OCI-M1 (cell line): ENCODE measurements at regions not wholly inside any gene's neighbourhood (a gene's known extent, or its start where the extent isn't known, plus 50 kb on each side); places are given as distances from the start of the nearest gene placed in this dataset.

ENCODE experiments used
- DNase-seq: peaks from one replicate; lab custom pipeline; 2025; lab: John Stamatoyannopoulos, UW

DNA sequence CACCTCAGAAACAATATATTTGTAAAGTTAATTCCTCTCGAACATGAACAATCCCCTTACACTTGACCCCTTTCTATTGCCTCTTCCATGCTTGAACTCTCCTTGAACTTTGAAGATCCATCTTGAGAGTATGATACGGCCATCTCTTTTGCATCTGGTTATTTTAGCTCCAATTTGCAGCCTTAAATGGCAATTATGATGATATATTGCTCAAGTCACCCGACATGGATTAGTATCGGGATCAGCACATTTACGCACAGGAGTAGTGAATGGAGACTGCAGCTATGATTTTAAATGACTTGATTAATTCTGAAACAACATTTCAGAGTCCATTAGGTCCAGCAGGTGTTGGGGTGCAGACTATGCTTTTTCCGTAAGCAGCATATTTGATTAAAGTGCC, 143.8 kb upstream of the PAQR3 start:
- DNase-seq = no peak

DNA sequence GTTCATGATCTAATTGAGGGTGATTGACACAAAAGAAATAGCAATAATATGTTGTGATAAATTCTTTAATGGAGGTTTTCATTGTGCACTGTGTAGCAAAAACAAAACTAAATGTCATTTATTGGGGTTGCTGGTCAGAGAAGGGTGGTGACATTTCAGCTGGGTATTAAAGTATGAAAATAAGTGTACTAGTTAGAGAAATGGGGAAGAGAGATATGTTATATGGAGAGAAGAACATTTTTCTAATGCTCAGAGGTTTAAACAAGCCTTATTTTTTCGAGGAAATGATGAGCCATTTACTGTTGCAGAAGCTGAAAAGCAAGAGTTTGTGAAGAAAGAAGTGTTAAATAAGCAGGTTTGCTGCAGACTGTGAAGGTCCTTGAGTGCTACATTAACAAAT, 142.7 kb upstream of the PAQR3 start:
- no peak for DNase-seq

DNA sequence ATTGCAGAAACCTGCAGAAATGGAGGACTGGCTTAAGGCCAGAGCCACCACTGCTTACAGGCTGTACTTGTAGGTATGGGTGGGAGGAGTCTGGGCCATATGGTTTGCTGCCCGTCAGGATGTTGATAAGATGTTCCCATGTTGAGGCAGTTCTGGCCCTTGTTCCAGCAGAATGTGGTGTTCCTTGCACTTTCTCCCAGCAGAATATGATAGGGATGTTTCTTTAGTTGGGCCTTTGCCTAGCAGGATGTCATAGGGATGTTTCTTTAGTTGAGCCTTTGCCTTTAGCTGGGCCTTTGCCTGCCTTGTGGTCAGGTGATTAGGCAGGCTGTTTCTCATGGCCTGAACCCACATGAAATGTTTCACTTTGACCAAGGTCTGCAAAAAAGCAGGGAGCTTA, 139.1 kb upstream of the PAQR3 start:
- DNase-seq = peak; percentile 34

DNA sequence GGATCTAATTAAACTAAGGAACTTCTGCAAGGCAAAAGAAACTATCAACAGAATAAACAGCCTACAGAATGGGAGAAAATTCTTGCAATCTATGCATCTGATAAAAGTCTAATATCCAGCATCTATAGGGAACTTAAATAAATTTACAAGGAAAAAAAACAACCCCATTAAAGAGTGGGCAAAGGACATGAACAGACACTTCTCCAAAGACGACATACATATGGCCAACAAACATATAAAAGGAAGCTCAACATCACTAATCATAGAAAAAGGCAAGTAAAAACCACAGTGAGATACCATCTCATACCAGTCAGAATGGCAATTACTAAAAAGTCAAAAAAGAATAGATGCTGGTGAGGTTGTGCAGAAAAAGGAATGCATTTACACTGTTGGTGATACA, 134.8 kb upstream of the PAQR3 start:
- DNase-seq = no peak

DNA sequence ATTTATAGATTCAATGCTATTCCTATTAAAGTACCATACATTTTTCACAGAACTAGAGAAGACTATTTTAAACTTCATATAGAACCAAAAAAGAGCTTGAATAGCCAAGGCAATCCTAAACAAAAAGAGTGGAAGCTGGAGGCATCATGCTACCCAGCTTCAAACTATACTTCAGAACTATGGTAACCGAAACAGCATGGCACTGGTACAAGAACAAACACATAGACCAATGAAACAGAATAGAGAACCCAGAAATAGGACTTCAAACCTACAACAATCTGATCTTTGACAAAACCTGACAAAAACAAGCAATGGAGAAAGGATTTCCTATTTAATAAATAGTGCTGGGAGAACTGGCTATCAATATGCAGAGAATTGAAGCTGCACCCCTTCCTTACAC, 134.2 kb upstream of the PAQR3 start:
- no peak for DNase-seq

DNA sequence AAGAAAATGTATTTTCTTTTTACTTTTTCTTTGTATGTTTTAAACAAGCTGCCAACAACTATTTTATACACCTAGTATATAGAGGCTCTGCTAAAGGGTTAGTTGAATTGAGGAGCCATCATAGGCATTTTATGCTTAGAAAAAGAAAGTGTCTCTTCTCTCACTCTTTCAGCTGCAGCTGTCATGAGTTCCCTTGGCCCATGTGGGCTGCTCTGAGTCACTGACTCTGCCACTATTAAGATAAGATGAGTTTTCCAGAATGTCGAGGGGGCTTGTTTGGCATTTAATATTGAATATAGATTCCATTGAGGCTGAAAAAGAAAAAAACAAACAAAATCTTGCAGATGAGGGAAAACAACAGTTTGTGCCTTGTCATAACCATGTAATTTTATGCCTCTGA, 126.0 kb upstream of the PAQR3 start:
- DNase-seq = peak; percentile 73

DNA sequence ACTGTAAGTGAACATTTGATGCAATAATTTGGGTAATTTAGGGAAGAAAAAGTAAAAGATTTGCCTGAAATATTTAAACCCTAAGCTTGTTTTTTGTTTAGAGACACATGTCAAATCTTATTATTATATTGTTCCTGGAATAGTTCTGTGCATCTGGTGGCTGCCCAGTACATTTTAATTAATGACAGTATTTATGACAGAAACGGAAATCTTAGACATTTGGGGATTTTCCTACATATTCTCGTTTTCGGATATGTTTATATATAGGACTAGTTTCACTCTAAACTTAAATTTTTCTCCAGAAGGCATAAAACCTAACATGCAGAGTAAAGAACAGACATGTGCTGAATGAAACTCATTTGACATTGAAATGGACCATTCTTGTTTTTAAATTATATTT, 125.6 kb upstream of the PAQR3 start:
- DNase-seq = no peak

DNA sequence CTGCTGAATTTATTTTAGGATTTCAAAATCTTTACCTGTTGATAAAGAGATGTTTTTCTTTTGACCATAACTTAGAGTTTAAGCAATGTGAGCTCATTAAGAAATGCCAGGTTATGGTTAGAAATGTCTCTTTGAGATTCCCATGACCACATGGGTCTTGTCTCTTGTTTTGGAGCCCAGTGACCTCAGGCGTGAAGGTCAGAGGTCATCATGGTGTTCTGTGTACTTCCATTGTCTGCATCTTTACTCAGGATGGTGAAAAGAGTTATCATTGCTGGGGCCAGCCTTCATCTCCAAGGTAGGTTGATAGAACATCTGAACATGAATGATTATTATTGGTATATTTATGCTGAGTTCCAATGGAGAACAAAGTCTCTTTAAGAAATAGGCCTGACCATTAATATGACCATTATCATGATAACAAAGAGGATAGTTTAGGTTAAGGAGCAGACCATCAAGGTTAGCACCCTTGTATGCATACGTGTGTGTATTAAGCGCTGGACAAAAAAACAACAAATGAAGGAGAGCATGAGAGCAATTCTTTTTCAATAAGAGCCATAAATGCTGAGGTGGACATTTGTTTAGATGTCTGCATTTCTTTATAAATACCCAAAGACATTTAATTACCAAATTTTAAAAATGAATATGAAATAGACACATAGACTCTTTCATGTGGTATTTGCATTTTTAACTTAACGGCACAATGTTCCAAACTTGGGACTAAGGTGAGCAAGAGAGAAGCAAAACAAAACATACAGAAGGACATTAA, 120.6 kb upstream of the PAQR3 start:
- no peak for DNase-seq

DNA sequence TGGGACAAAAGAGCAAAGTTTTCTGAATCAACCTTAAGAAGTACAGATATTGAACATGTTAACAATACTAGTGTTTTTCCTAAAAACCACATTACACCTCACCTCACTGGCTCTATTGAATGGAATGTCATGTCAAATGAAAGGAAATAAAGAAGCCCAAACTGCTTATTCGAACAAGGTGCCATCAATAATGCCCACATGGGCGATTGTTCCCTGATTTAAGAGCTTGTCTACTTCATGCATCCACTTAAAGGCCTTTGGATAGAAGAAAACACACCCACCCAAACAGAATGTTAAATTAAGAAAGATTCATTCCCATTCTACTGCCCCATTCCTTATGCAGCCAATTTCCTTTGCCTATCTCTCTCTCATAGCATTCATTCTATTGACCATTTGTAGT, 118.5 kb upstream of the PAQR3 start:
- DNase-seq = no peak

DNA sequence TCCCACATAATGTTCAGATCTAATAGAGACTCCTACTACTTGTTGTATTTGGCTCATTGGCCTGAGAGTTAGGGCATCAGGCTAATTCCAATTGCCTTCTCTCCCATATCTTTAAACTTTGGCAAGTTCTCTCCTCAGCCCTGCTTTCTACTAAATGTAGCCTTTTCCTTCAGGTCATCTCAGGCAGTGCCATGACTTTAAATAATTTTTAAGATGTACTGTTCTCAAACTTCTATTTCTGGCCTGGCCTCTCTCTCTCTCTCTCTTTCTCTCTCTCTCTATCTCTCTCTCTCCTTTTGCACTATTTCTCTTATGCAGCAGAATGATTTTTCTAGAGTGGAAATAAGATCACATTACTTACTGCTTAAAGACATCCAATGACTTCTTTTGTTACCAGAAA, 114.5 kb upstream of the PAQR3 start:
- DNase-seq = no peak

DNA sequence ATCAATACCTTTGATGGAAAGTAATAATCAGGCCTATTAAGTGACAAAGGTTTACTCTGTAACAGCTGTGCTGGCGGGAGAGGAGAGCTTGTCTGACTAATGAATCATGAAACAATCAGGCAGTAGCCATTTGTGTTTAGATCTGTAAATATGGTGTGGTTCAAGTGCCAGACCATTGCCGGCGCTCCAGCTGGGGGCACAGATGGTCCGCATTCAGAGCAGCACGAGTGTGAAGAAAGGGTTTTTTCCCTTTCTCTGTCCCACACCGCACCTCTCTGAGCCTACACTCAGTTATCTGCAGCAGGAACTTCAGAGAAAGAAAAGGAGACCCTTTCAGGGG, 111.3 kb upstream of the PAQR3 start:
- DNase-seq = no peak

DNA sequence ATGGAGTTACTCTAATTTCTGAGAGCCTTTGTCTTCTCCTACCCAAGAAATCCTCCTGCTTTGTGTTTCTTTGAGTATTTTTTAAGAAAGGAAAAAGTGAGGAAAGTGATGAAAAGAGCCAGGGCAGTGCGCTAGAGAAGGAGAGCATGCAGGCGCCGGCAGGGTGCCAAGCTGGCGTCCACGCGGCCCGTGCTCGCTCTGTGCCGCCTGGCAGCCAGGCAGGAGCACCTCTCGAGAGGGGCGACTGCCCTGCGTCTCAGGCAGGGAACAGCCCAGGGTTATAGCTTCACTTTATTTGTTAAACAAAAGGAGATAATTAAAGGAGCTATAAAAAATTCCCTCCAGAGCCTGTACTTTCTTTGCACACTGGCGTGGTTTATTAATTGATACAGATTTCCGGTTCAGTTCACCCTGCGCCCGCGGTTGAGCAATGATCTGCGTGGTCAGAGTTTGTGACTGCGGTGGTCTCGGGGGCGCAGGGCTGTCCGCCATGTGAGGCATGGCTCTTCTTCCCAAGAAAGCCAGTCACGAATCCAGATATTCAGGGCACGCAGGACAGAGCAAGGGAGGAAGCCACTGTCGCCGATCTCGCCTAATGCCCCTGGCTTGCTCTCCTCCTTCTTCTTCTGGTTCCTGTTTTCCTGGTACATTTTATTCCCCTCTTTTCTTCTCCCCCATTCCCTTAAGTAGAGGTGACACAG, 110.8 kb upstream of the PAQR3 start:
- DNase-seq = no peak

DNA sequence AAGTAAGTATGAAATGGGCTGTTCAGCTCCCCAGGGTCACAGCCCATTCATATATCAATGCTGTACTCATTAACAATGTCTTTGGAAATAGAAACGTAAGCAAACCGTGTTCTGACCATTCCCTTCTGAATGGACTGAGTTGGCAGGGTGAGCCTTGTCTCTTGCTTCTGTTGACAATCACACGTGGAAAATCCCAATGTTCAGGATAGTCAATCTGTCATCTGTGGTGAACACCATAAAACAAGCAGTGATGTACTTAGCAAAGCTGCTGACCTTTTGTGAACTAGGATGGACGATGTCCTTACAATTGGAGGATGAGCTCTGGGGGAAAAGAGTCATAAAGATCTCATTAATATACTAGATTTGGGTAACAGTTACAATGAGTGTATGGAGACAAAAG, 109.6 kb upstream of the PAQR3 start:
- DNase-seq = no peak

DNA sequence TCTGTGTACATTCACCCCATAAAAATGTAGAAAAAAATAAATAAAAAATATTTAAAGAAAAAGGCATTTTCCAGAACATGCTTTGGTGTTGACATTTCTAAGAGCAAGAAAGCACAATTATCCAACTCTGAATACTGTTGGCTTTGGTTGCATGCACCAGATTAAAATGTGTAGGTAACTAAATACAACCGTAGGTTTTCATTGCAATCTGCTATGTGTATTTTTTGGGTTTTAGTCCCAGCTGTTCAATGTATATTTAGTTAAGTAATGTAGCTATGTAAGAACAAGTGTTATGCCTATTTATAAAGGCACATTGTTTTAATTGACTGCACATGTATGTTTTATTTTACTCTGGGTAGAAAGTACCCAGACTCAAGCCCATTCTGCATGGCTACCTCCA, 108.1 kb upstream of the PAQR3 start:
- DNase-seq = no peak

DNA sequence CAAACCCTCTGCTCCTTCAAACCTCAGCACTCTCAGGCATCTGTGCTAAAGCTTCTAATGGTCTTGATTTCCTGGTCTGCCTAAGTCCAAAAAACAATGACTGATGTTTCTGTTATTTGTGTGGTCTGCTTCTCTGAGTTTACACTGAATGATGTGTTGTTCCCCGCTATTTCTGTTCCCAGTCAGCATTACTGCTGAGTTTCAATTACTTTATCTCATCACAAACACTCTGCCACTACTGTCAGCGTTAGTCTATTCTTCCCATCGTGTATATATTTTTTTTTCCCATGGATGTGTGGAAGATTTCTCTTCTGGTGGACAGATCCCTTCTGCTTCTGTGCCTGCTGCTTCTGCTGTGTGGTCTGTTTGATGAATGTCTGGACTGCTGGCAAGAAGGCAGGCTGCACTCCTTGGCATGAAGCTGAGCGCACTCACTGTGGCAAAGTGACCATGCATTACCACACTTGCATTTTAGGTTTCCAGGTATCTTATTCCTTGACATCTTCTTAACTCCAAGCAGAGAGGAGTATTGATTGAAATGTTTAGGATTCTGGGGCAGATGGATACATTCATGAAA, 106.9 kb upstream of the PAQR3 start:
- no peak for DNase-seq

DNA sequence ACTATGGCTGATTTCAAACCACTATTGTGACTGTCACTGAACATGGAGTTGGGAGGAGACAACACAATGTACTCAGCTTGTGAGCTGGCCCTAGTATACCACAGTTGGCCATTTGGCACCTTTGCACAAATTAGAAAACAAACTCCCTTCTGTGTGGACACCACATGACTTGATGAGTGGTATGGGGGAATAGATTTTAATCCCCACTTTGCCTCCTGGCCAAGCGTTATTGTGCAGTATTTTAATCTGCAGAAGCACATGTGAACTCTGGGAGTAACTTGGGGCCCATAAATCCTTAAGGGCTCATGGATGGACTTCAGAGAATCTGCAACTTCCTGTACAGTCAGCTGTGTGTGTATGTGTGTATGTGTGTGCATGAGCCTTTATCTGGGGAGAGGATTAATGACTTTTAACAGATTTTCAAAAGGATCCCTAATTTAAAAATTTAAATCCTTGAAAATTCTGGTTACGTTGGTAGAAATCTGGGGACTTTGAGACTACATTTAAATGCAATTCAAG, 105.0 kb upstream of the PAQR3 start:
- peak; percentile 15 for DNase-seq

DNA sequence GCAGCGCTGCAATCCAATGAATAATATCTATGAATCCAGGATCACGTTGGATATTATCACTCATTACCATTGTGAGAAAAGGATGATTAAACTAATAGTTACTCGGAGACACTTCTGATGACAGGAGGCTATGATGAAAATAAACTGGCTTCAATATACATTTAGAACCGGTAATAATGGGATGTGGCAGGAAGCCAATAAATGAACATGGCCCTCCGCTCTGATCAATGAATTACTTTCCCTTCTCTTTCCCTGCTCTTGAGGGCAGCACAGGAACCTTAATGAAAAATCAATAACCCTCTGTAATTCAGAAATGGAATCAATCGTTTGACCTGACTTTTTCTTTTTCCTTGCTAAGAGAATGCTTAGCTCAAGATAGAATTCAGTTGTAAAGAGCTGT, 103.9 kb upstream of the PAQR3 start:
- DNase-seq = no peak

DNA sequence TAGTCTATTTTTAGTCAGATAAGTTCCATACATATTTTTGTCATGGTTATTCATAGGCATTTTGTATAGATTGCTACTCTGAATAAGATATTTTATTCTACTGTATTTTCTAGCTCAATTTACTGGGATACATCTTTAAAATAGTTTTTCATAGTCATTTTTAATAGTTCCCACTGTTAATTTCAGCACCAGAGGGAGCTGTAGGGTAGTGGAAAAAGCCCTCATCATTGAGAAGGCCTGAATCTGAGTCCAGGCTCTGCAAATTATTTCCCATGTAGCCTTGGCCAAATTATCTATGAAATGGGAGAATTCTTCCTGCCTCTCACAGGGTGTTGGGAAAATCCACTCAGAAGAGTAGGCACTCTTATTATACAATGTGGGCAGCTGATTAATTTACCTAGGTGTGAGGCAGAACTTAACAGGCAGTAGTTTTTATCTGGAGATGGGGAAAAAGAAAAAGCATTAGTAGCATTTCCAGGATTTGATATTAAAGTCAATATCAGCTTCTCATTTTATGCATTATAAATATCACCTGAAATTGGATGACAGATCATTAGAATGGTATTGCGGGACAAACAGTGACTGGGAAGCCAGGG, 102.9 kb upstream of the PAQR3 start:
- DNase-seq = peak; percentile 87

DNA sequence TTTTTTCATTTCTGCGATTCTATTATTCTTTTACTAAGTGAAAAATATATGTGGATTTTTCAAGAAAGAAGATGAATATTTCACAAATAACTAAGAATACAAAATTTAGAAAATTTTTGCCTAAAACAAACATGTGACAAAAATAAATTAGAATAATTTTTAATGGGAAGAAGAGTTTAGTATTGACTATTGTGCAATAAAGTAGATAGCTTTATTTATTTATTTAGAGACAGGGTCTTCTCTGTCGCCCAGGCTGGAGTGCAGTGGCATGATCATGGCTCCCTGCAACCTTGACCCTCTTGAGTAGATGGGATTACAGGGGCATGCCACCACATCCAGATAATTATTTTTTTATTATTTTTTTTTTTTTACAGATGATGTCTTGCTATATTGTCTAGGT, 95.3 kb upstream of the PAQR3 start:
- DNase-seq = no peak

DNA sequence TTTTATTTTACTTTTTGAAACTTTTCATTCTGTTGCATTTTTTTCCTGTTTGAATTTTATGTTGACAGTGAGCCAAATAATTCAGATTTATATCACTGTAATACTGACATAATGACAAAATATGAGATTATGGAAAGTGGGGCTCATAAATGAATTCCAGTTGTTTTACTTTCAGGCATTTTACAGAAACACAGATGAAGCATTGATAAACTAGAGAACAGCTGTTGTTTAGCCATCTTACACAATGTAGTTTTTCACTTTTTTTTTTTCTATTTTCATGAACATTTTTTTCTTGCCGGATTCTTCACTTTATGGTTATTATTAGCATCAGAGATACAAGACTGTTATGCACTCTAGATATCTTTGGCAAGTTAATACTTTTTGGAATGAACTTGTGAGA, 91.7 kb upstream of the PAQR3 start:
- no peak for DNase-seq

DNA sequence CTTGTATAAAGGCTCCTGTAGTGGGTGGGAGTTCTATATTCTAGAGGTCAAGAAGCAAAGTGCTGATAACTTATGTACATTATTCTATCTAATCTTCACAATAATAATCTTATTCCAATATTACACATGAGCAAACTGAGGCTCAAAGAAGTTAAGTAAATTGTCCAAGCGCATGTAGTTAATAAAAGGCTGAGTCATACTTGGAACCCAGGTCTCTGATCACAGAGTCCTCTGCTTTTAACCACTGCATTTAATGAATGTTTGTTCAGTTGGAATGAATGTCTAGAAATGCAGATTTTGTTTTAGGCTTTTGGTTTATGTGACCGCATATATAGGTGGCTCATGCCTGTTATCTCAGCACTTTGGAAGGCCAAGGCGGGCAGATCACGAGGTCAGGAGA, 88.4 kb upstream of the PAQR3 start:
- no peak for DNase-seq

DNA sequence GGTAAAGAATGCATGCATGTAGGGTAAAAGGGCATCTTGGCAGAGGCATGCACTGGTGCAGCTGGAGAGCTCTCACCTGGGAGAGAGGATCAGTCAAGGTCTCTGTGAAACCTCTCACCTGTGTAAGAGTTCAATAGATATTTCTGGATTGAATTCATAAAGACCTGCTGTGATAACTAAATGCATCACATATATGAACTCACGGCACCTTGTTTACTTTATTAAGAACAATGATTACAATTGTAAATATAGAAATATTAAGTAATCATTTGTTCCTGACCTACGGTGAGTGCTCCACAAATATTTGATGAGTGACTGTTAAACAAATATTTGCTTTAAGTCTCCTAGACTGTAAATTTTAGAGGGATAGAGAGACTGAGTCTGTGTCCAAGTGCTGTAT, 85.9 kb upstream of the PAQR3 start:
- DNase-seq = no peak
